ENCODE measurements at regions not wholly inside any gene's neighbourhood (a gene's known extent, or its start where the extent isn't known, plus 50 kb on each side); places are given as distances from the start of the nearest gene placed in this dataset.

GRCh38 chr2:239749272-239749873, 275.8 kb downstream of the NDUFA10 start:
- TF ChIP-seq CTCF (tag by site-specific recombination; IDR thresholded peaks at IDR 0.05): no peak
- TF ChIP-seq RBAK (tag by site-specific recombination; IDR thresholded peaks at IDR 0.05): no peak
- TF ChIP-seq ZNF184 (tag by site-specific recombination; IDR thresholded peaks at IDR 0.05): no peak
- no peak for TF ChIP-seq ZNF302 (tag by site-specific recombination; IDR thresholded peaks at IDR 0.05; ENCODE audit: low read depth)
- TF ChIP-seq ZNF341 (tag by site-specific recombination; IDR thresholded peaks at IDR 0.05; ENCODE audit: low read depth): no peak
- no peak for TF ChIP-seq ATF2 (tag by site-specific recombination; IDR thresholded peaks at IDR 0.05; ENCODE audit: low read depth)
- no peak for TF ChIP-seq ZNF10 (tag by site-specific recombination; IDR thresholded peaks at IDR 0.05)
- TF ChIP-seq MYNN (tag by site-specific recombination; IDR thresholded peaks at IDR 0.05; ENCODE audit: borderline replicate concordance): no peak
- no peak for TF ChIP-seq ZNF530 (tag by site-specific recombination; IDR thresholded peaks at IDR 0.05; ENCODE audit: low read depth)
- no peak for TF ChIP-seq ZNF645 (tag by site-specific recombination; IDR thresholded peaks at IDR 0.05)
- no peak for TF ChIP-seq SALL2 (tag by site-specific recombination; IDR thresholded peaks at IDR 0.05; ENCODE audit: borderline replicate concordance)

All from HEK293 (cell line).